ENCODE measurements at regions not wholly inside any gene's neighbourhood (a gene's known extent, or its start where the extent isn't known, plus 50 kb on each side); places are given as distances from the start of the nearest gene placed in this dataset.

DNA sequence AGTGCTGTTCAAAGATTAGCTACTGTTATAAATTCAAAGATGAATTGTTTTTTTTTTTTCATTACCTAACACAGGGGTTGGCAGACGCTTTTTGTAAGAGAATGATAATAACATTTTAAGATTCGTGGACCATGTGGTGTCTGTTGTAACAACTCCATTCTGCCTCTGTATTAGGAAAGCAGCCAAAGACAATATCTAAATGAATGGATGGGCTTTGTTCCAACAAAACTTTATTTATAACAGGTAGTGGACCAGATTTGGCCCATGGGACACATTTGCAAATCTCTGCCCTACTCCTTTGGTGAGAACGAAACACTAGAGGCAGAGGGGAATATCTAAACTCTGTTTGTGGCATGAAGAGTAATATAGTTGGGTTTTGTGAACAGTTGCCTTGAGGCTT is 83.6 kb upstream of the BLID start:
- TF ChIP-seq SUZ12 (IDR thresholded peaks at IDR 0.05; ENCODE audit: low read length): no peak
- TF ChIP-seq GABPA (IDR thresholded peaks at IDR 0.05; ENCODE audit: borderline replicate concordance, insufficient read depth, low read length): no peak
- TF ChIP-seq HDAC2 (IDR thresholded peaks at IDR 0.05; ENCODE audit: borderline replicate concordance in 1 of 2, low read depth in 2 of 2, low read length in 2 of 2): no peak
- no peak for TF ChIP-seq TAF1 (IDR thresholded peaks at IDR 0.05; ENCODE audit: low read depth, low read length)
- TF ChIP-seq RBBP5 (IDR thresholded peaks at IDR 0.05; ENCODE audit: borderline replicate concordance, low read depth, low read length): no peak
- no peak for TF ChIP-seq GTF2F1 (IDR thresholded peaks at IDR 0.05; ENCODE audit: borderline replicate concordance, low read depth, low read length)
- TF ChIP-seq EZH2 (IDR thresholded peaks at IDR 0.05; ENCODE audit: low read depth, low read length, severe bottlenecking): no peak
- no peak for TF ChIP-seq RFX5 (IDR thresholded peaks at IDR 0.05; ENCODE audit: borderline replicate concordance, low read depth, low read length)

All from H1 (cell line).